Activated CD8-positive, alpha-beta T cell treated with anti-CD3 and anti-CD28 coated beads, Interleukin-2, amount 10 ng/mL, durations not matched to agents 7 days and 5 days (primary cell): ENCODE measurements at regions not wholly inside any gene's neighbourhood (a gene's known extent, or its start where the extent isn't known, plus 50 kb on each side); places are given as distances from the start of the nearest gene placed in this dataset.

Source experiments
- ATAC-seq: fragments of 150-1000 bp; cut with Tn5 transposase; one replicate; pipeline ENCODE4 v1.10.0; 2021; ENCODE audit warnings: moderate library complexity
- CTCF ChIA-PET: fragments of 350-600 bp; sonication (Branson Sonifier 250); formaldehyde crosslinking; loops from one replicate; lab custom pipeline; 2021; ENCODE audit warnings: antibody characterized with exemption; lab: Charles Lee
- POLR2A ChIA-PET: fragments of 350-600 bp; sonication (Branson Sonifier 250); formaldehyde crosslinking; loops from one replicate; lab custom pipeline; 2021; ENCODE audit warnings: antibody characterized with exemption; lab: Charles Lee
- DNase-seq: peaks from one replicate; pipeline ENCODE4 v3.0.0-alpha.2; 2020
- H3K27ac Mint-ChIP-seq: one replicate; pipeline ENCODE4 v1.8.0; 2021; ENCODE audit warnings: mild to moderate bottlenecking, mixed read lengths
- H3K27me3 Mint-ChIP-seq: one replicate; pipeline ENCODE4 v1.8.0; 2021; ENCODE audit warnings: low read depth, mixed read lengths
- H3K36me3 Mint-ChIP-seq: one replicate; pipeline ENCODE4 v1.8.0; 2021; ENCODE audit warnings: low read depth, mixed read lengths
- H3K4me1 Mint-ChIP-seq: one replicate; pipeline ENCODE4 v1.8.0; 2021; ENCODE audit warnings: low read depth, mixed read lengths
- H3K4me3 Mint-ChIP-seq: one replicate; pipeline ENCODE4 v1.8.0; 2021; ENCODE audit warnings: mild to moderate bottlenecking, mixed read lengths
- H3K9me3 Mint-ChIP-seq: one replicate; pipeline ENCODE4 v1.8.0; 2022; ENCODE audit warnings: mixed read lengths; ENCODE audit not compliant: insufficient read depth

- CTCF ChIA-PET: no interaction called here
- Mint-ChIP-seq H3K27ac (no peak overlapping the region), H3K4me1 (no peaks in the 10 kb centered on the region), H3K27me3 (no peaks in the 10 kb centered on the region), H3K9me3 (no peaks in the 10 kb centered on the region), H3K4me3 (no peak overlapping the region), H3K36me3 (no peaks in the 10 kb centered on the region)
- DNase-seq (no peak), ATAC-seq (no peak)
- POLR2A ChIA-PET: no interaction called here
These were observed 647.8 kb downstream of the RNF144B start for GRCh38 chr6:19034986-19035385.

GRCh38 chr6:19035461-19036195 is 648.5 kb downstream of the RNF144B start:
- Mint-ChIP-seq H3K36me3 (no peaks in the 10 kb centered on the region), H3K4me3 (no peak overlapping the region), H3K4me1 (no peaks in the 10 kb centered on the region), H3K9me3 (no peaks in the 10 kb centered on the region), H3K27me3 (no peaks in the 10 kb centered on the region), H3K27ac (no peak overlapping the region)
- CTCF ChIA-PET: no interaction called here
- DNase-seq (no peak), ATAC-seq (no peak)
- POLR2A ChIA-PET: no interaction called here

GRCh38 chr6:19036196-19036555 is 649.0 kb downstream of the RNF144B start:
- POLR2A ChIA-PET: no interaction called here
- CTCF ChIA-PET: no interaction called here
- DNase-seq (no peak), ATAC-seq (no peak)
- H3K36me3 Mint-ChIP-seq: no peaks in the 10 kb centered on the region
- no peaks in the 10 kb centered on the region for H3K4me1 Mint-ChIP-seq
- H3K9me3 Mint-ChIP-seq: no peaks in the 10 kb centered on the region
- no peaks in the 10 kb centered on the region for H3K27me3 Mint-ChIP-seq
- H3K27ac Mint-ChIP-seq: no peak overlapping the region
- no peak overlapping the region for H3K4me3 Mint-ChIP-seq

- ATAC-seq (no peak), DNase-seq (no peak)
- Mint-ChIP-seq H3K4me1 (no peaks in the 10 kb centered on the region), H3K4me3 (no peak overlapping the region), H3K9me3 (no peaks in the 10 kb centered on the region), H3K27me3 (no peaks in the 10 kb centered on the region), H3K27ac (no peak overlapping the region), H3K36me3 (no peaks in the 10 kb centered on the region)
- ChIA-PET POLR2A (no interaction called here), CTCF (no interaction called here)
These were observed 650.5 kb downstream of the RNF144B start for GRCh38 chr6:19037607-19038006.

GRCh38 chr6:19039287-19039686 is 652.1 kb downstream of the RNF144B start:
- DNase-seq: no peak
- Mint-ChIP-seq H3K27me3 (no peaks in the 10 kb centered on the region), H3K4me3 (no peak overlapping the region), H3K27ac (no peak overlapping the region), H3K4me1 (no peaks in the 10 kb centered on the region), H3K9me3 (no peaks in the 10 kb centered on the region), H3K36me3 (no peaks in the 10 kb centered on the region)
- ChIA-PET POLR2A (no interaction called here), CTCF (no interaction called here)
- ATAC-seq: no peak

- Mint-ChIP-seq H3K4me3 (no peak overlapping the region), H3K36me3 (no peaks in the 10 kb centered on the region), H3K4me1 (no peaks in the 10 kb centered on the region), H3K27ac (no peak overlapping the region), H3K9me3 (no peaks in the 10 kb centered on the region), H3K27me3 (no peaks in the 10 kb centered on the region)
- ChIA-PET CTCF (no interaction called here), POLR2A (no interaction called here)
- no peak for DNase-seq
- no peak for ATAC-seq
These were observed 654.8 kb downstream of the RNF144B start for GRCh38 chr6:19041906-19042305.

GRCh38 chr6:19042420-19042819 is 655.3 kb downstream of the RNF144B start:
- Mint-ChIP-seq H3K4me3 (no peak overlapping the region), H3K9me3 (no peaks in the 10 kb centered on the region), H3K27me3 (no peaks in the 10 kb centered on the region), H3K4me1 (no peaks in the 10 kb centered on the region), H3K27ac (no peak overlapping the region), H3K36me3 (no peaks in the 10 kb centered on the region)
- ChIA-PET CTCF (no interaction called here), POLR2A (no interaction called here)
- DNase-seq (no peak), ATAC-seq (no peak)

GRCh38 chr6:19050765-19051164 is 663.6 kb downstream of the RNF144B start:
- Mint-ChIP-seq H3K27ac (no peak overlapping the region), H3K9me3 (peaks cover 14% of the 10 kb centered on the region), H3K4me3 (no peak overlapping the region), H3K4me1 (no peaks in the 10 kb centered on the region), H3K36me3 (no peaks in the 10 kb centered on the region), H3K27me3 (no peaks in the 10 kb centered on the region)
- DNase-seq: no peak
- ChIA-PET CTCF (no interaction called here), POLR2A (no interaction called here)
- no peak for ATAC-seq

- ChIA-PET POLR2A (no interaction called here), CTCF (no interaction called here)
- Mint-ChIP-seq H3K27me3 (no peaks in the 10 kb centered on the region), H3K9me3 (peaks cover 14% of the 10 kb centered on the region), H3K4me3 (no peak overlapping the region), H3K36me3 (no peaks in the 10 kb centered on the region), H3K4me1 (no peaks in the 10 kb centered on the region), H3K27ac (no peak overlapping the region)
- no peak for ATAC-seq
- no peak for DNase-seq
These were observed 665.1 kb downstream of the RNF144B start for GRCh38 chr6:19052219-19052618.

GRCh38 chr6:19059102-19059501 is 672.0 kb downstream of the RNF144B start:
- no peak for ATAC-seq
- ChIA-PET POLR2A (no interaction called here), CTCF (no interaction called here)
- no peaks in the 10 kb centered on the region for H3K36me3 Mint-ChIP-seq
- no peaks in the 10 kb centered on the region for H3K27me3 Mint-ChIP-seq
- no peak for DNase-seq
- H3K4me3 Mint-ChIP-seq: no peak overlapping the region
- peaks cover 8% of the 10 kb centered on the region for H3K9me3 Mint-ChIP-seq
- no peaks in the 10 kb centered on the region for H3K4me1 Mint-ChIP-seq
- no peak overlapping the region for H3K27ac Mint-ChIP-seq

GRCh38 chr6:19067165-19067564 is 680.0 kb downstream of the RNF144B start:
- Mint-ChIP-seq H3K4me3 (no peak overlapping the region), H3K27ac (no peak overlapping the region), H3K36me3 (no peaks in the 10 kb centered on the region), H3K9me3 (peaks cover 15% of the 10 kb centered on the region), H3K27me3 (no peaks in the 10 kb centered on the region), H3K4me1 (no peaks in the 10 kb centered on the region)
- no peak for ATAC-seq
- no peak for DNase-seq
- ChIA-PET POLR2A (no interaction called here), CTCF (no interaction called here)

- Mint-ChIP-seq H3K4me1 (no peaks in the 10 kb centered on the region), H3K4me3 (no peak overlapping the region), H3K9me3 (peaks cover 19% of the 10 kb centered on the region), H3K36me3 (no peaks in the 10 kb centered on the region), H3K27ac (no peak overlapping the region), H3K27me3 (no peaks in the 10 kb centered on the region)
- POLR2A ChIA-PET: no interaction called here
- ATAC-seq (no peak), DNase-seq (no peak)
- CTCF ChIA-PET: no interaction called here
These were observed 683.4 kb downstream of the RNF144B start for GRCh38 chr6:19070520-19070919.

- H3K36me3 Mint-ChIP-seq: no peaks in the 10 kb centered on the region
- CTCF ChIA-PET: no interaction called here
- no peaks in the 10 kb centered on the region for H3K27me3 Mint-ChIP-seq
- H3K9me3 Mint-ChIP-seq: peaks cover 8% of the 10 kb centered on the region
- no peak overlapping the region for H3K4me3 Mint-ChIP-seq
- no peak for ATAC-seq
- no peak overlapping the region for H3K27ac Mint-ChIP-seq
- DNase-seq: no peak
- POLR2A ChIA-PET: no interaction called here
- no peaks in the 10 kb centered on the region for H3K4me1 Mint-ChIP-seq
These were observed 696.7 kb downstream of the RNF144B start for GRCh38 chr6:19083801-19084200.
